H9 (cell line): ENCODE measurements at regions not wholly inside any gene's neighbourhood (a gene's known extent, or its start where the extent isn't known, plus 50 kb on each side); places are given as distances from the start of the nearest gene placed in this dataset.

Source experiments
- DNase-seq: peaks from one replicate; pipeline ENCODE4 v3.0.0-alpha.2; 2017
- H2AFZ ChIP-seq: one replicate; pipeline ENCODE4 v1.6.1; 2013; ENCODE audit warnings: mild to moderate bottlenecking, low read length, control low read depth, moderate library complexity
- H2AK5ac ChIP-seq: 2 replicates; pipeline ENCODE4 v1.6.1; 2013; ENCODE audit warnings: low read length, control low read depth, mixed read lengths; ENCODE audit not compliant: insufficient read length
- H2BK120ac ChIP-seq: one replicate; pipeline ENCODE4 v1.6.1; 2013; ENCODE audit warnings: low read depth, mild to moderate bottlenecking, low read length, control low read depth, inconsistent platforms; ENCODE audit not compliant: poor library complexity, severe bottlenecking
- H2BK12ac ChIP-seq: 2 replicates; pipeline ENCODE4 v1.6.1; 2013; ENCODE audit warnings: low read length, control low read depth, mixed read lengths, low read depth; ENCODE audit not compliant: insufficient read length
- H2BK15ac ChIP-seq: 2 replicates; pipeline ENCODE4 v1.6.1; 2013; ENCODE audit warnings: low read depth, low read length, control low read depth
- H2BK20ac ChIP-seq: one replicate; pipeline ENCODE4 v1.6.1; 2013; ENCODE audit warnings: low read depth, mild to moderate bottlenecking, low read length, control low read depth, inconsistent platforms; ENCODE audit not compliant: poor library complexity, severe bottlenecking
- H2BK5ac ChIP-seq: 2 replicates; pipeline ENCODE4 v1.6.1; 2013; ENCODE audit warnings: low read length, control low read depth, mixed read lengths; ENCODE audit not compliant: insufficient read length
- H3K14ac ChIP-seq: 2 replicates; pipeline ENCODE4 v1.6.1; 2013; ENCODE audit warnings: low read length, control low read depth; ENCODE audit not compliant: insufficient read depth
- H3K18ac ChIP-seq: 2 replicates; pipeline ENCODE4 v1.6.1; 2013; ENCODE audit warnings: low read depth, mild to moderate bottlenecking, mixed read lengths, low read length, control low read depth; ENCODE audit not compliant: insufficient read length
- H3K23ac ChIP-seq: 2 replicates; pipeline ENCODE4 v1.6.1; 2013; ENCODE audit warnings: low read length, control low read depth, mixed read lengths, low read depth; ENCODE audit not compliant: insufficient read length
- H3K23me2 ChIP-seq: 2 replicates; pipeline ENCODE4 v1.6.1; 2013; ENCODE audit warnings: low read depth, mild to moderate bottlenecking, mixed read lengths, low read length, control low read depth; ENCODE audit not compliant: insufficient read length, poor library complexity, severe bottlenecking
- H3K27ac ChIP-seq: 2 replicates; pipeline ENCODE4 v1.5.1; 2013; ENCODE audit warnings: low read length, control low read depth, mixed read lengths, low read depth; ENCODE audit not compliant: insufficient read length
- H3K27me3 ChIP-seq: 2 replicates; pipeline ENCODE4 v1.6.1; 2013; ENCODE audit warnings: low read length, control low read depth, inconsistent platforms; ENCODE audit not compliant: insufficient read depth
- H3K4ac ChIP-seq: 2 replicates; pipeline ENCODE4 v1.6.1; 2013; ENCODE audit warnings: low read depth, mild to moderate bottlenecking, control low read depth, inconsistent platforms, low read length, moderate library complexity
- H3K4me1 ChIP-seq: 2 replicates; pipeline ENCODE4 v1.6.1; 2013; ENCODE audit warnings: low read length, control low read depth, inconsistent platforms; ENCODE audit not compliant: insufficient read depth
- H3K4me2 ChIP-seq: 2 replicates; pipeline ENCODE4 v1.6.1; 2013; ENCODE audit warnings: low read length, control low read depth, mixed read lengths; ENCODE audit not compliant: insufficient read length, insufficient read depth
- H3K56ac ChIP-seq: 2 replicates; pipeline ENCODE4 v1.6.1; 2013; ENCODE audit warnings: low read depth, mild to moderate bottlenecking, mixed read lengths, low read length, control low read depth; ENCODE audit not compliant: insufficient read length
- H3K79me1 ChIP-seq: 2 replicates; pipeline ENCODE4 v1.6.1; 2013; ENCODE audit warnings: low read depth, mild to moderate bottlenecking, moderate library complexity, low read length, control low read depth, inconsistent platforms; ENCODE audit not compliant: insufficient read depth, poor library complexity, severe bottlenecking
- H3K79me2 ChIP-seq: 2 replicates; pipeline ENCODE4 v1.6.1; 2013; ENCODE audit warnings: low read length, control low read depth, inconsistent platforms; ENCODE audit not compliant: insufficient read depth
- H3K9ac ChIP-seq: 2 replicates; pipeline ENCODE4 v1.6.1; 2013; ENCODE audit warnings: low read length, control low read depth, mixed read lengths; ENCODE audit not compliant: insufficient read length; ENCODE audit errors: extremely low read depth
- H3K9me3 ChIP-seq: one replicate; pipeline ENCODE4 v1.6.1; 2013; ENCODE audit warnings: low read depth, low read length, inconsistent platforms; ENCODE audit not compliant: control insufficient read depth
- H3T11ph ChIP-seq: one replicate; pipeline ENCODE4 v1.6.1; 2013; ENCODE audit warnings: mild to moderate bottlenecking, low read length, control low read depth, inconsistent platforms
- H4K20me1 ChIP-seq: one replicate; pipeline ENCODE4 v1.6.1; 2013; ENCODE audit not compliant: control insufficient read depth, insufficient read length, insufficient read depth
- H4K5ac ChIP-seq: 2 replicates; pipeline ENCODE4 v1.6.1; 2013; ENCODE audit warnings: low read depth, mild to moderate bottlenecking, mixed read lengths, low read length, control low read depth; ENCODE audit not compliant: insufficient read length
- H4K8ac ChIP-seq: replicated peaks from 2 replicates; pipeline ENCODE4 v1.6.1; 2013; ENCODE audit warnings: low read length, control low read depth, mixed read lengths, low read depth; ENCODE audit not compliant: insufficient read length
- H4K91ac ChIP-seq: 2 replicates; pipeline ENCODE4 v1.6.1; 2013; ENCODE audit warnings: low read depth, mild to moderate bottlenecking, moderate library complexity, mixed read lengths, low read length, control low read depth; ENCODE audit not compliant: insufficient read length
- H3K27ac Mint-ChIP-seq, 3 experiments: 2 replicates in 2 of 3; 3 replicates in 1 of 3; pipeline ENCODE4 v1.8.0; 2020 to 2021; ENCODE audit warnings: mixed read lengths in 3 of 3, mild to moderate bottlenecking in 1 of 3, moderate library complexity in 1 of 3
- H3K27me3 Mint-ChIP-seq: 2 replicates; pipeline ENCODE4 v1.8.0; 2021; ENCODE audit warnings: low read depth, mild to moderate bottlenecking, moderate library complexity, mixed read lengths
- H3K36me3 Mint-ChIP-seq, 3 experiments: 2 replicates in 2 of 3; 3 replicates in 1 of 3; pipeline ENCODE4 v1.8.0; 2020 to 2021; ENCODE audit warnings: low read depth in 3 of 3, mixed read lengths in 3 of 3; ENCODE audit not compliant: insufficient read depth in 1 of 3
- H3K4me1 Mint-ChIP-seq, 2 experiments: 2 replicates each; pipeline ENCODE4 v1.8.0; 2020; ENCODE audit warnings: mixed read lengths in 2 of 2
- H3K4me3 Mint-ChIP-seq, 2 experiments: 2 replicates in 1 of 2; 3 replicates in 1 of 2; pipeline ENCODE4 v1.8.0; 2020 to 2021; ENCODE audit warnings: mild to moderate bottlenecking in 2 of 2, mixed read lengths in 2 of 2, moderate library complexity in 1 of 2
- H3K9me3 Mint-ChIP-seq, 2 experiments: 2 replicates in 1 of 2; 3 replicates in 1 of 2; pipeline ENCODE4 v1.8.0; 2020; ENCODE audit warnings: mild to moderate bottlenecking in 2 of 2, mixed read lengths in 2 of 2, moderate library complexity in 1 of 2
- CTCF ChIP-seq: fragments of 200-600 bp; sonication (generic); conservative IDR thresholded peaks from 3 replicates; pipeline ENCODE4 v1.8.0; 2021; ENCODE audit warnings: antibody characterized with exemption, mild to moderate bottlenecking
- WGBS: extraction: QIAGEN DNeasy Blood & Tissue Kit; methylation state at CpG from one replicate; pipeline ENCODE4 v1.1.7; 2013; ENCODE audit warnings: missing lambda C conversion rate, low lambda C conversion rate, mixed read lengths; ENCODE audit not compliant: insufficient read length; ENCODE audit errors: extremely low coverage; 5-methylcytosine and 5-hydroxymethylcytosine counted together

GRCh38 chr15:80324545-80325080, 72.6 kb upstream of the CTXND1 start:
- no peak for DNase-seq
- Histone ChIP-seq H3K23me2 (no peaks in the 10 kb centered on the region), H2BK5ac (no peak overlapping the region), H3K4ac (no peak overlapping the region), H4K91ac (no peak overlapping the region), H3K23ac (no peak overlapping the region), H4K20me1 (no peaks in the 10 kb centered on the region), H2AK5ac (no peak overlapping the region), H3K4me1 (no peaks in the 10 kb centered on the region), H3K27ac (no peak overlapping the region), H4K8ac (no peak overlapping the region), H2BK12ac (no peak overlapping the region), H3K27me3 (no peaks in the 10 kb centered on the region), H2BK20ac (no peak overlapping the region), H4K5ac (no peak overlapping the region), H3K9ac (no peak overlapping the region), H2BK120ac (no peak overlapping the region), H3K79me2 (no peaks in the 10 kb centered on the region), H3K14ac (no peak overlapping the region), H2BK15ac (no peak overlapping the region), H3K56ac (no peak overlapping the region), H3K9me3 (no peaks in the 10 kb centered on the region), H3K18ac (no peak overlapping the region), H3T11ph (no peak overlapping the region), H2AFZ (no peak overlapping the region), H3K4me2 (no peak overlapping the region), H3K79me1 (no peaks in the 10 kb centered on the region)
- no peak overlapping the region for H3K4me3 Mint-ChIP-seq
- peaks cover 12 to 13% of the 10 kb centered on the region in 2 experiments for H3K9me3 Mint-ChIP-seq
- H3K27me3 Mint-ChIP-seq: peaks cover 4% of the 10 kb centered on the region
- WGBS: no CpG with 5 or more reads among the region's 3 CpGs
- no peak overlapping the region for H3K27ac Mint-ChIP-seq
- H3K36me3 Mint-ChIP-seq: peaks cover 0 to 7% (median 6%) of the 10 kb centered on the region in 3 experiments; a peak in 3 of 7 replicates
- no peak for TF ChIP-seq CTCF
- H3K4me1 Mint-ChIP-seq: no peaks in the 10 kb centered on the region
